Smooth muscle cell (in vitro differentiated cells): ENCODE measurements at regions not wholly inside any gene's neighbourhood (a gene's known extent, or its start where the extent isn't known, plus 50 kb on each side); places are given as distances from the start of the nearest gene placed in this dataset.

Experiments
- DNase-seq: peaks from one replicate; lab custom pipeline; 2025; ENCODE audit not compliant: unreplicated experiment; lab: John Stamatoyannopoulos, UW
- H2AFZ ChIP-seq: fragments of 200-600 bp; sonication (generic); 2 replicates; pipeline ENCODE4 v1.6.0; 2016; ENCODE audit warnings: antibody characterized with exemption, low read depth, mild to moderate bottlenecking
- H3F3A ChIP-seq: fragments of 200-600 bp; sonication (generic); 2 replicates; pipeline ENCODE4 v1.6.0; 2017; ENCODE audit warnings: antibody characterized with exemption, low read depth
- H3K27ac ChIP-seq: fragments of 200-600 bp; sonication (generic); 2 replicates; pipeline ENCODE4 v1.5.1; 2016; ENCODE audit warnings: low read depth, mild to moderate bottlenecking
- H3K27me3 ChIP-seq: fragments of 200-600 bp; sonication (generic); 2 replicates; pipeline ENCODE4 v1.6.1; 2016; ENCODE audit warnings: low read depth, mild to moderate bottlenecking
- H3K36me3 ChIP-seq: fragments of 200-600 bp; sonication (generic); 2 replicates; pipeline ENCODE4 v1.5.1; 2016; ENCODE audit warnings: low read depth
- H3K4me1 ChIP-seq: fragments of 200-600 bp; sonication (generic); 2 replicates; pipeline ENCODE4 v1.5.1; 2016; ENCODE audit warnings: low read depth
- H3K4me2 ChIP-seq: fragments of 200-600 bp; sonication (generic); 2 replicates; pipeline ENCODE4 v1.6.0; 2016; ENCODE audit warnings: mild to moderate bottlenecking
- H3K4me3 ChIP-seq: fragments of 200-600 bp; sonication (generic); 2 replicates; pipeline ENCODE4 v1.5.1; 2016; ENCODE audit warnings: mild to moderate bottlenecking
- H3K79me2 ChIP-seq: fragments of 200-600 bp; sonication (generic); 2 replicates; pipeline ENCODE4 v1.6.0; 2016; ENCODE audit warnings: low read depth, mild to moderate bottlenecking
- H3K9ac ChIP-seq: fragments of 200-600 bp; sonication (generic); 2 replicates; pipeline ENCODE4 v1.6.0; 2016; ENCODE audit warnings: low read depth
- H3K9me3 ChIP-seq: fragments of 200-600 bp; sonication (generic); replicated peaks from 2 replicates; pipeline ENCODE4 v1.5.1; 2016; ENCODE audit warnings: low read depth
- H4K20me1 ChIP-seq: fragments of 200-600 bp; sonication (generic); 2 replicates; pipeline ENCODE4 v1.6.0; 2016; ENCODE audit warnings: low read depth
- WGBS: methylation state at CpG from one replicate; pipeline ENCODE4 v1.1.7; 2016; ENCODE audit warnings: low lambda C conversion rate; 5-methylcytosine and 5-hydroxymethylcytosine counted together
- TF ChIP-seq, protein P1 (sequence below): fragments of 200-600 bp; sonication (generic); IDR thresholded peaks from 2 replicates; pipeline ENCODE4 v1.5.1; 2017; ENCODE audit warnings: borderline replicate concordance, mild to moderate bottlenecking, antibody characterized with exemption; ENCODE audit not compliant: insufficient read depth, poor library complexity, severe bottlenecking

DNA sequence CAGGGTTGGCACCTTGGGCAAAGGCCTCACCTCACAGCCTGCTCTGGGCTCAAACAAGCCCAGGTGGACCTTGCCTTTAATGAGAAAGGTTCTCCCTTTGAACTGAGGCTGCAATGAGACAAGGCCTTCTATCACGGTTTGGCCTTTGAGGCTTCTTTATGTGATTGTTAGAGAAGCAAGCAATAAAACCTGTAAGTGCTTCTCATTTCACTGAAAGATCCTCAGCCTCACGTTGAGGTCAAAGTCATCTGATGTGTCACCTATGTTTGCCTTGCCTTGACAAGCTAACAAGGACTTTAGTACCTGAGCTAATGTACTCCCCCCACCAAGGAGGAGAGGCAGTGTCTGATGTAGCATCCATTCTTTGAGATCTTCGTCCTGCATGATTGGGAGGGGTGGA is 155.9 kb upstream of the RBM19 start:
- Histone ChIP-seq H2AFZ (no peak overlapping the region), H3K27ac (no peak overlapping the region), H3K9ac (no peak overlapping the region), H4K20me1 (no peaks in the 10 kb centered on the region), H3K4me3 (no peak overlapping the region), H3K79me2 (no peaks in the 10 kb centered on the region), H3K9me3 (no peaks in the 10 kb centered on the region), H3K4me1 (no peaks in the 10 kb centered on the region), H3F3A (no peaks in the 10 kb centered on the region), H3K4me2 (no peak overlapping the region), H3K36me3 (no peaks in the 10 kb centered on the region), H3K27me3 (peaks cover 15% of the 10 kb centered on the region)
- TF ChIP-seq, protein P1, sequence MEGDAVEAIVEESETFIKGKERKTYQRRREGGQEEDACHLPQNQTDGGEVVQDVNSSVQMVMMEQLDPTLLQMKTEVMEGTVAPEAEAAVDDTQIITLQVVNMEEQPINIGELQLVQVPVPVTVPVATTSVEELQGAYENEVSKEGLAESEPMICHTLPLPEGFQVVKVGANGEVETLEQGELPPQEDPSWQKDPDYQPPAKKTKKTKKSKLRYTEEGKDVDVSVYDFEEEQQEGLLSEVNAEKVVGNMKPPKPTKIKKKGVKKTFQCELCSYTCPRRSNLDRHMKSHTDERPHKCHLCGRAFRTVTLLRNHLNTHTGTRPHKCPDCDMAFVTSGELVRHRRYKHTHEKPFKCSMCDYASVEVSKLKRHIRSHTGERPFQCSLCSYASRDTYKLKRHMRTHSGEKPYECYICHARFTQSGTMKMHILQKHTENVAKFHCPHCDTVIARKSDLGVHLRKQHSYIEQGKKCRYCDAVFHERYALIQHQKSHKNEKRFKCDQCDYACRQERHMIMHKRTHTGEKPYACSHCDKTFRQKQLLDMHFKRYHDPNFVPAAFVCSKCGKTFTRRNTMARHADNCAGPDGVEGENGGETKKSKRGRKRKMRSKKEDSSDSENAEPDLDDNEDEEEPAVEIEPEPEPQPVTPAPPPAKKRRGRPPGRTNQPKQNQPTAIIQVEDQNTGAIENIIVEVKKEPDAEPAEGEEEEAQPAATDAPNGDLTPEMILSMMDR: no peak
- no peak for DNase-seq
- 83% methylated on average over 3 of the region's 3 CpGs for WGBS

DNA sequence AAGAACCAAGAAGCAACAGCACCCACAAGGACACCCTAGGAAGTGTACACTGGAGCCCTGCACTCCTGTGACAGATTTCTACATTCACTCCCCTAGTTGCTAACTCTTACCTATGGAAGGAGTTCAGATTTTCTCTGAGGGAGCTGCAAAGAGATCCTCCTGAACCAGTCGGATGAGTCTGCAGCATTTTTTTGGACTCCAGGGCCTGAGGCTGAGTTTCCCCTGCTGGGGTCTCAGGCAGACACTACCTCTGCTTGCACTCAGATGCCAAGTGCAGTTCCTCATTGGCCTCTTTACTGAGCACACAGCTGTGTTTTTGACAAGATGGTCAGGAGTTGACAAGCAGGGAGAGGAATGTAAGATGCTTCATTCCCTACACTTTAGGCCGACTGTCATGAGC is 153.2 kb upstream of the RBM19 start:
- no peaks in the 10 kb centered on the region for H3K4me1 ChIP-seq
- H3K4me2 ChIP-seq: no peak overlapping the region
- H3K9ac ChIP-seq: no peak overlapping the region
- TF ChIP-seq, protein P1: no peak
- H3F3A ChIP-seq: no peaks in the 10 kb centered on the region
- no peaks in the 10 kb centered on the region for H3K79me2 ChIP-seq
- DNase-seq: no peak
- 55% methylated on average over 2 of the region's 2 CpGs for WGBS
- H4K20me1 ChIP-seq: no peaks in the 10 kb centered on the region
- H3K36me3 ChIP-seq: no peaks in the 10 kb centered on the region
- no peaks in the 10 kb centered on the region for H3K9me3 ChIP-seq
- no peak overlapping the region for H3K27ac ChIP-seq
- H3K4me3 ChIP-seq: no peak overlapping the region
- H3K27me3 ChIP-seq: peaks cover 7% of the 10 kb centered on the region
- H2AFZ ChIP-seq: no peak overlapping the region

DNA sequence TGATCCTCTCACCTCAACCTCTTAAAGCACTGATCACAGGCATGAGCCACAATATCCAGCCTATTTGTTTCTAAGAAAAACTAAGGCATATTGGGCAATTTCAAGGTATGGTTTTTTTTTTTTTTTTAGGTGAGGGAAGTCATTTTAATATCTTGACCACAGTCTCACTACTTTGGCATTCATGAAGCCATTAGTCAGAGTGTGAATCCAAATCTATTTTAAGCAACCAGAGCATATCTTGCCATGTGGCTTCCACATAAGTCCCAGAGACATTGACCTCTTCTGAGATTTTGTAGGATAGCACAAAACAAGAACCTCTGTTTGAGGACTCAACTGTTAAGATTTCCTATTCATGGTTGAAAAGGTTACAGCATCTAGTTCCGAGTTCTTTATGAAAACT is 130.3 kb upstream of the RBM19 start:
- no peaks in the 10 kb centered on the region for H3F3A ChIP-seq
- no peak overlapping the region for H3K9ac ChIP-seq
- H3K36me3 ChIP-seq: no peaks in the 10 kb centered on the region
- H3K4me3 ChIP-seq: no peak overlapping the region
- H3K79me2 ChIP-seq: no peaks in the 10 kb centered on the region
- WGBS: 77% methylated on average over 1 of the region's 1 CpG
- no peak overlapping the region for H2AFZ ChIP-seq
- H3K4me1 ChIP-seq: no peaks in the 10 kb centered on the region
- TF ChIP-seq, protein P1: no peak
- no peak for DNase-seq
- peaks cover 14% of the 10 kb centered on the region for H3K27me3 ChIP-seq
- H3K9me3 ChIP-seq: no peaks in the 10 kb centered on the region
- no peak overlapping the region for H3K27ac ChIP-seq
- no peak overlapping the region for H3K4me2 ChIP-seq
- no peaks in the 10 kb centered on the region for H4K20me1 ChIP-seq

DNA sequence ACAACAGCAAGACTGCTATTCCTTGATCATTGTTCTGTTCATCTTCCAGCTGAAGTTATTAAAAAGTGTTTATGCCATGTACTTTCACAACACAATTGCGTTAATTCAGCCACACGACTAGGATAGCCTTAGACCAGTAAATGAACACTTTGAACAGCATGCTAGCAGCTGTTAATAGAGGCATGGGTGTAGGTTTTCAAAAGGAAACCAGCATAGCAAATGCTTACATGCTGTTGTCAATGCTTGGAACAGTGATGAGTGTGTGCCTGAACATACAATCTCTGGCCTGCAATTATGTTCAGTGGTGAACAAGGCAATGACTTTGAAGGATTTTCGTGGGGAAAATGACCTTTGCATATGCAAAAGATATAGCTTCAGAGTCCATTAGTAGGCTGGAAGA is 127.4 kb upstream of the RBM19 start:
- DNase-seq: no peak
- H3F3A ChIP-seq: no peaks in the 10 kb centered on the region

More for the DNA sequence above, 127.4 kb upstream of the RBM19 start:
- H3K36me3 ChIP-seq: no peaks in the 10 kb centered on the region
- H3K4me2 ChIP-seq: no peak overlapping the region
- TF ChIP-seq, protein P1: no peak
- H3K4me3 ChIP-seq: no peak overlapping the region
- H4K20me1 ChIP-seq: no peaks in the 10 kb centered on the region
- no peak overlapping the region for H3K27ac ChIP-seq
- no peaks in the 10 kb centered on the region for H3K4me1 ChIP-seq
- 72% methylated on average over 3 of the region's 3 CpGs for WGBS
- no peak overlapping the region for H3K9ac ChIP-seq
- H3K79me2 ChIP-seq: no peaks in the 10 kb centered on the region
- H3K27me3 ChIP-seq: peaks cover under 1% of the 10 kb centered on the region
- H3K9me3 ChIP-seq: no peaks in the 10 kb centered on the region
- no peak overlapping the region for H2AFZ ChIP-seq
